Nephron progenitor cell (in vitro differentiated cells): ENCODE measurements at regions not wholly inside any gene's neighbourhood (a gene's known extent, or its start where the extent isn't known, plus 50 kb on each side); places are given as distances from the start of the nearest gene placed in this dataset.

ENCODE experiments used
- DNase-seq: peaks from one replicate; pipeline ENCODE4 v3.0.0; 2021
- H3K27ac Mint-ChIP-seq: 2 replicates; pipeline ENCODE4 v1.8.0; 2021; ENCODE audit warnings: mild to moderate bottlenecking, moderate library complexity, mixed read lengths
- H3K27me3 Mint-ChIP-seq: 2 replicates; pipeline ENCODE4 v1.8.0; 2021; ENCODE audit warnings: mild to moderate bottlenecking, low read depth, mixed read lengths; ENCODE audit not compliant: poor library complexity
- H3K36me3 Mint-ChIP-seq: 2 replicates; pipeline ENCODE4 v1.8.0; 2021; ENCODE audit warnings: low read depth, mixed read lengths
- H3K4me1 Mint-ChIP-seq: 2 replicates; pipeline ENCODE4 v1.8.0; 2021; ENCODE audit warnings: mixed read lengths
- H3K4me3 Mint-ChIP-seq: 2 replicates; pipeline ENCODE4 v1.8.0; 2021; ENCODE audit warnings: mild to moderate bottlenecking, moderate library complexity, mixed read lengths
- H3K9me3 Mint-ChIP-seq: 2 replicates; pipeline ENCODE4 v1.8.0; 2021; ENCODE audit warnings: mild to moderate bottlenecking, moderate library complexity, mixed read lengths
- TF ChIP-seq, protein P1 (sequence below): fragments of 200-600 bp; sonication (generic); IDR thresholded peaks from 2 replicates; pipeline ENCODE4 v1.5.0; 2021; ENCODE audit warnings: antibody characterized with exemption

GRCh38 chr6:8683204-8683603 is 247.9 kb upstream of the SLC35B3 start:
- Mint-ChIP-seq H3K27me3 (peaks cover 5% of the 10 kb centered on the region), H3K4me1 (no peaks in the 10 kb centered on the region), H3K9me3 (no peaks in the 10 kb centered on the region), H3K36me3 (no peaks in the 10 kb centered on the region), H3K4me3 (no peak overlapping the region), H3K27ac (no peak overlapping the region)
- TF ChIP-seq, protein P1, sequence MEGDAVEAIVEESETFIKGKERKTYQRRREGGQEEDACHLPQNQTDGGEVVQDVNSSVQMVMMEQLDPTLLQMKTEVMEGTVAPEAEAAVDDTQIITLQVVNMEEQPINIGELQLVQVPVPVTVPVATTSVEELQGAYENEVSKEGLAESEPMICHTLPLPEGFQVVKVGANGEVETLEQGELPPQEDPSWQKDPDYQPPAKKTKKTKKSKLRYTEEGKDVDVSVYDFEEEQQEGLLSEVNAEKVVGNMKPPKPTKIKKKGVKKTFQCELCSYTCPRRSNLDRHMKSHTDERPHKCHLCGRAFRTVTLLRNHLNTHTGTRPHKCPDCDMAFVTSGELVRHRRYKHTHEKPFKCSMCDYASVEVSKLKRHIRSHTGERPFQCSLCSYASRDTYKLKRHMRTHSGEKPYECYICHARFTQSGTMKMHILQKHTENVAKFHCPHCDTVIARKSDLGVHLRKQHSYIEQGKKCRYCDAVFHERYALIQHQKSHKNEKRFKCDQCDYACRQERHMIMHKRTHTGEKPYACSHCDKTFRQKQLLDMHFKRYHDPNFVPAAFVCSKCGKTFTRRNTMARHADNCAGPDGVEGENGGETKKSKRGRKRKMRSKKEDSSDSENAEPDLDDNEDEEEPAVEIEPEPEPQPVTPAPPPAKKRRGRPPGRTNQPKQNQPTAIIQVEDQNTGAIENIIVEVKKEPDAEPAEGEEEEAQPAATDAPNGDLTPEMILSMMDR, result no peak
- DNase-seq, result no peak

DNA sequence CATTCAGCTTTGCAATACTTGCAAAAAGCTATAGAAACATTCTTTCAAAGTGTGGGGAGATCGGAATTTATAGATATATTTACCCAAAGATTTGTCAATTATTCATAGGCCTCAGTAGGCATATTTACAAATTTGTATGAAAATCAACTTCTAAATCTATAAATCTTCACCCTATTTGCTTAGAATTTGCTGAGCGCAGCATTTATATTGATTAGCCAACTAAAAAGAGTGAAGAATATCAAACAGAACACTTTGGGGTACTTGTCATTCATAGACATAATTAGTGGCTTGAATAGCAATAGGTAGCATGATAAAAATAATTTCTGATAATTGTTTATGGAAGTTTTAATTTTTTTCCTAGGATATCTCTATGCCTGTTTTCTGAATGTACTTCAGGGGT is 244.5 kb upstream of the SLC35B3 start:
- no peak overlapping the region for H3K4me3 Mint-ChIP-seq
- no peaks in the 10 kb centered on the region for H3K36me3 Mint-ChIP-seq
- no peak for DNase-seq
- TF ChIP-seq, protein P1, result no peak
- no peaks in the 10 kb centered on the region for H3K9me3 Mint-ChIP-seq
- no peaks in the 10 kb centered on the region for H3K4me1 Mint-ChIP-seq
- no peak overlapping the region for H3K27ac Mint-ChIP-seq
- peaks cover 3% of the 10 kb centered on the region for H3K27me3 Mint-ChIP-seq

DNA sequence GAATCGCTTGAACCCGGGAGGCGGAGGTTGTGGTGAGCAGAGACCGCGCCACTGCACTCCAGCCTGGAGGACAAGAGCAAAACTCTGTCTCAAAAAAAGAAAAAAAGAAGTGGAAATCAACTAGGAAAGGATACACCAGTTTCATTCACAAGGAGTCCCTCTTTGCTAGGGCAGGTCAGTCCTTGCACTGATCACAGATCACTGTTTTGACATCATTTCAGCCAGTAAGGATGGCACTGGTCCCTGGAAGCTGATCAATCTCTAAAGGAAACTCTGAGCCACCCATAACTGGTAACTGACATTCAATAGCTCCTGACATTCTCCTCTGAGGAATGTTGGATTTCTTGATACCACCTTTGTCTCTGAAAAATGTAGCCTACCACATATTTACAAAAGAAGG is 243.1 kb upstream of the SLC35B3 start:
- H3K27ac Mint-ChIP-seq, result no peak overlapping the region
- H3K4me3 Mint-ChIP-seq, result no peak overlapping the region
- TF ChIP-seq, protein P1, result no peak
- no peaks in the 10 kb centered on the region for H3K36me3 Mint-ChIP-seq
- H3K9me3 Mint-ChIP-seq, result no peaks in the 10 kb centered on the region
- H3K4me1 Mint-ChIP-seq, result no peaks in the 10 kb centered on the region
- DNase-seq, result no peak
- peaks cover 3% of the 10 kb centered on the region for H3K27me3 Mint-ChIP-seq

DNA sequence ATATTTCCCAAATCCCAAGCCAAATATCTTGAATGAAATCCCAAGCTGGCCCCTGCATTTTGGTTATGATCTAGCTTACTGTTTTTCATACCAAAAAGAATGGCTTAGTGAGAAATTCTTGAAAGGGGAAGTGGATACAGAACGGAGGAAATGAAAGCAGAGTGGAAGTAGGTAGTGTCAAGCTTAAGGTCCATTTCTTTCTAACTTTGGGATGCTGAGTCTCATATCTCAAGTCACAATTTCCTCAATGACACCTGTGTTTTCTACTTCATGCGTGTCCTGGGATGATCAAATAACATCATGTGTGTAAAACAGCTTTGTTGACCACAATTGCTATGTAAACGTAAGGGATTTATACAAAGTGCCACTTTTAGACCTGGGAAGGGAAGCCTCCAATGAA is 238.8 kb upstream of the SLC35B3 start:
- DNase-seq, result no peak
- Mint-ChIP-seq H3K4me3 (no peak overlapping the region), H3K36me3 (no peaks in the 10 kb centered on the region), H3K27ac (no peak overlapping the region), H3K9me3 (no peaks in the 10 kb centered on the region), H3K27me3 (peaks cover 3% of the 10 kb centered on the region), H3K4me1 (no peaks in the 10 kb centered on the region)
- TF ChIP-seq, protein P1, result no peak

DNA sequence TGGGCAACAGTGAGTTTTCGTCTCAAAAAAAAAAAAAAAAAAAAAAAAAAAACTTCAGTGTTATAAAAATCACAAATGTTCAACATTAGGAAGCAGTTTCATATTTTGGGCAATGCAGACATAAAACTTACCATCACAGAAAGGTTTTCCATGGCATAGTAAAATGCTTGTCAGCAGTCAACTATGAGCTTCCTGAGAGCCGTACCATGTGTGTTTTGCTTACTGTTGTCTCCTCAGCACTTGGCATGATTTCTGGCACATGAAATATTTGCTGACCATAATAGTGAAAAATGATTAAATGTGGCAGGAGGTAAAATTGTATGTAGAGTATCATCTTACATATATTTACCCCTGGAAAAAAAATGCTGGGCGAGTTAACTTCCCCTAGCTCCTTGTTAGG is 237.5 kb upstream of the SLC35B3 start:
- H3K9me3 Mint-ChIP-seq, result no peaks in the 10 kb centered on the region
- H3K36me3 Mint-ChIP-seq, result no peaks in the 10 kb centered on the region
- H3K4me1 Mint-ChIP-seq, result no peaks in the 10 kb centered on the region
- H3K27ac Mint-ChIP-seq, result no peak overlapping the region
- peaks cover 3% of the 10 kb centered on the region for H3K27me3 Mint-ChIP-seq
- no peak for DNase-seq
- no peak overlapping the region for H3K4me3 Mint-ChIP-seq
- TF ChIP-seq, protein P1, result no peak

DNA sequence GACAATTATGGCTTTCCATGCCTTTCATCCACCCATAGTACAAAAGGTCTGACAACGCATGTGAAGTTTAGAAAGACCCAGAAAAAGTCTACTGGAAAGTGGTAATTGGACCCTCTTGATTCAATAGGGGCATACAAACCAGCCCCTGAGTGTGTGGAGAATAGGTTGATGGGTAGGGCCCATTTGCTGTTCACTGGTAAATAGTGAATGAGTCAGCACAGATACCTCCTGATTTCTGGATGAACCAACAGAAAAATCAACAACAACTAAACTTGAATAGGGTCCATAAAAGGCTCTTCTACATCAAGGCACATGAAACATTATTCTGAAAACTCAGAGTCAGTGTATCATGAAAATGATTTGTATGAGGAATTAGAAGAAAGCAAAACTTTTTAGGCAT is 235.4 kb upstream of the SLC35B3 start:
- TF ChIP-seq, protein P1, result no peak
- no peak for DNase-seq
- no peak overlapping the region for H3K27ac Mint-ChIP-seq
- no peaks in the 10 kb centered on the region for H3K36me3 Mint-ChIP-seq
- H3K4me3 Mint-ChIP-seq, result no peak overlapping the region
- H3K27me3 Mint-ChIP-seq, result no peaks in the 10 kb centered on the region
- peaks cover 4% of the 10 kb centered on the region for H3K9me3 Mint-ChIP-seq
- H3K4me1 Mint-ChIP-seq, result no peaks in the 10 kb centered on the region
